ENCODE measurements at regions not wholly inside any gene's neighbourhood (a gene's known extent, or its start where the extent isn't known, plus 50 kb on each side); places are given as distances from the start of the nearest gene placed in this dataset.
A peak's percentile ranks its signal among the peaks of the same experiment; 100 is the strongest.

- Histone ChIP-seq H3T11ph (ENCODE audit: low read length) (no peak overlapping the region), H3K56ac (ENCODE audit: insufficient read length, low read depth, low read length) (no peak overlapping the region), H2BK120ac (ENCODE audit: low read depth, low read length, poor library complexity, severe bottlenecking) (no peak overlapping the region), H4K5ac (ENCODE audit: insufficient read length, low read depth, low read length) (no peak overlapping the region), H3K79me1 (ENCODE audit: insufficient read depth, low read depth, low read length, poor library complexity, severe bottlenecking) (no peaks in the 10 kb centered on the region), H2BK15ac (ENCODE audit: low read depth, low read length) (no peak overlapping the region), H2BK5ac (ENCODE audit: insufficient read length, low read length) (no peak overlapping the region), H3K23me2 (ENCODE audit: insufficient read length, low read depth, low read length, poor library complexity, severe bottlenecking) (no peaks in the 10 kb centered on the region), H3K27ac (ENCODE audit: insufficient read length, low read depth, low read length) (no peak overlapping the region), H2BK20ac (ENCODE audit: low read depth, low read length, poor library complexity, severe bottlenecking) (no peak overlapping the region), H3K18ac (ENCODE audit: insufficient read length, low read depth, low read length) (no peak overlapping the region), H3K4ac (ENCODE audit: low read depth, low read length) (no peak overlapping the region), H3K4me1 (ENCODE audit: insufficient read depth, low read length) (no peaks in the 10 kb centered on the region; the same call in 1 of the 2 replicates), H3K4me2 (ENCODE audit: insufficient read depth, insufficient read length, low read length) (no peak overlapping the region), H4K91ac (ENCODE audit: insufficient read length, low read depth, low read length) (no peak overlapping the region), H2AK5ac (ENCODE audit: insufficient read length, low read length) (no peak overlapping the region), H3K79me2 (ENCODE audit: insufficient read depth, low read length) (no peaks in the 10 kb centered on the region), H3K23ac (ENCODE audit: insufficient read length, low read depth, low read length) (no peak overlapping the region), H3K9me3 (ENCODE audit: control insufficient read depth, low read depth, low read length) (no peaks in the 10 kb centered on the region), H3K27me3 (ENCODE audit: insufficient read depth, low read length) (no peaks in the 10 kb centered on the region), H3K9ac (ENCODE audit: extremely low read depth, insufficient read length, low read length) (no peak overlapping the region), H4K8ac (replicated peaks; ENCODE audit: insufficient read length, low read depth, low read length) (no peak overlapping the region), H2AFZ (ENCODE audit: low read length) (no peak overlapping the region), H4K20me1 (ENCODE audit: control insufficient read depth, insufficient read depth, insufficient read length) (no peaks in the 10 kb centered on the region), H2BK12ac (ENCODE audit: insufficient read length, low read depth, low read length) (no peak overlapping the region), H3K14ac (ENCODE audit: insufficient read depth, low read length) (no peak overlapping the region)
- DNase-seq = no peak
- no peak for TF ChIP-seq CTCF (conservative IDR thresholded peaks at IDR 0.05)
- WGBS (ENCODE audit: extremely low coverage, insufficient read length, low lambda C conversion rate) = no CpG with 5 or more reads among the region's 2 CpGs
- no peaks in the 10 kb centered on the region for H3K9me3 Mint-ChIP-seq
- no peaks in the 10 kb centered on the region for H3K36me3 Mint-ChIP-seq (ENCODE audit: insufficient read depth in 1 of 3, low read depth in 3 of 3)
- H3K27me3 Mint-ChIP-seq (ENCODE audit: low read depth) = no peaks in the 10 kb centered on the region
- peaks cover 7 to 11% of the 10 kb centered on the region in 2 experiments for H3K4me1 Mint-ChIP-seq
- H3K27ac Mint-ChIP-seq = peak overlapping the region in 2 of 3 experiments; percentile 15 to 33; a peak in 4 of 7 replicates
- no peak overlapping the region for H3K4me3 Mint-ChIP-seq
Observed at GRCh38 chr14:71551291-71551950, 380.8 kb upstream of the RGS6 start.
